ENCODE measurements at regions not wholly inside any gene's neighbourhood (a gene's known extent, or its start where the extent isn't known, plus 50 kb on each side); places are given as distances from the start of the nearest gene placed in this dataset.

- no peak for TF ChIP-seq CTCF (IDR thresholded peaks at IDR 0.05)
- TF ChIP-seq POLR2A (IDR thresholded peaks at IDR 0.05), result no peak
Observed at GRCh38 chr6:167523426-167523825, 198.5 kb downstream of the TTLL2 start.
